ENCODE measurements at regions not wholly inside any gene's neighbourhood (a gene's known extent, or its start where the extent isn't known, plus 50 kb on each side); places are given as distances from the start of the nearest gene placed in this dataset.

DNA sequence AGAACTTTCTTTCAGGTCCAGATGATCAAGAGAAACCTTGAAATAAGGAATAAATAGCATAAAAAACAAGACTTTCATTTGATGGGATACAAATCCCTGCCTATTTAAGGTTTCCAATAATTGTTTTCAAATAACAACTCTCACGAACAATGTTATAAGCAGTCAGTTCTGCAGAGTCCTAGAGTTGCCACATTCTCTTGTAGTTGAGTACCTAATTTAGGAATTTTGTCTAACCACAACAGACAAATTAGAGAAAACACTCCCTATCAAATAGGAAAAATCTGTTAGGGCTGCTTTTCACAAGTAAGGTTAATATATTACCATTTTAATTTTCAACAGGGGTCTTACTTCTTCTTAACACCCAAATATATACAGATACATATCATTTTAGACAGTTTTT lies 130.1 kb upstream of the CDH20 start:
- TF ChIP-seq, protein P1, sequence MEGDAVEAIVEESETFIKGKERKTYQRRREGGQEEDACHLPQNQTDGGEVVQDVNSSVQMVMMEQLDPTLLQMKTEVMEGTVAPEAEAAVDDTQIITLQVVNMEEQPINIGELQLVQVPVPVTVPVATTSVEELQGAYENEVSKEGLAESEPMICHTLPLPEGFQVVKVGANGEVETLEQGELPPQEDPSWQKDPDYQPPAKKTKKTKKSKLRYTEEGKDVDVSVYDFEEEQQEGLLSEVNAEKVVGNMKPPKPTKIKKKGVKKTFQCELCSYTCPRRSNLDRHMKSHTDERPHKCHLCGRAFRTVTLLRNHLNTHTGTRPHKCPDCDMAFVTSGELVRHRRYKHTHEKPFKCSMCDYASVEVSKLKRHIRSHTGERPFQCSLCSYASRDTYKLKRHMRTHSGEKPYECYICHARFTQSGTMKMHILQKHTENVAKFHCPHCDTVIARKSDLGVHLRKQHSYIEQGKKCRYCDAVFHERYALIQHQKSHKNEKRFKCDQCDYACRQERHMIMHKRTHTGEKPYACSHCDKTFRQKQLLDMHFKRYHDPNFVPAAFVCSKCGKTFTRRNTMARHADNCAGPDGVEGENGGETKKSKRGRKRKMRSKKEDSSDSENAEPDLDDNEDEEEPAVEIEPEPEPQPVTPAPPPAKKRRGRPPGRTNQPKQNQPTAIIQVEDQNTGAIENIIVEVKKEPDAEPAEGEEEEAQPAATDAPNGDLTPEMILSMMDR (conservative IDR thresholded peaks at IDR 0.05; ENCODE audit: low read length) = no peak
- no peak for TF ChIP-seq EZH2phosphoT487 (IDR thresholded peaks at IDR 0.05; ENCODE audit: borderline replicate concordance, low read depth, low read length)

Measured in OCI-LY7 (cell line).